ENCODE measurements at regions not wholly inside any gene's neighbourhood (a gene's known extent, or its start where the extent isn't known, plus 50 kb on each side); places are given as distances from the start of the nearest gene placed in this dataset.

GRCh38 chr4:184939978-184940377 is 78.3 kb upstream of the HELT start:
- intact Hi-C loops (cut with DNase I), result no loop called here
- ATAC-seq, result no peak

GRCh38 chr4:184940500-184940899 is 77.8 kb upstream of the HELT start:
- ATAC-seq (no peak), DNase-seq (ENCODE audit: low spot score) (no peak)
- intact Hi-C loops (cut with DNase I), result no loop called here

More at GRCh38 chr4:184939978-184940377, 78.3 kb upstream of the HELT start:
- DNase-seq (ENCODE audit: low spot score), result no peak

- ATAC-seq (no peak), DNase-seq (ENCODE audit: low spot score) (no peak)
- intact Hi-C loops (cut with DNase I), result no loop called here
These were observed 76.4 kb upstream of the HELT start for GRCh38 chr4:184941671-184942418.

GRCh38 chr4:184942444-184943425 is 75.6 kb upstream of the HELT start:
- DNase-seq (ENCODE audit: low spot score), result no peak
- intact Hi-C loops (cut with DNase I), result no loop called here
- ATAC-seq, result no peak

- no peak for ATAC-seq
- intact Hi-C loops (cut with DNase I), result no loop called here
- no peak for DNase-seq (ENCODE audit: low spot score)
These were observed 69.3 kb upstream of the HELT start for GRCh38 chr4:184949020-184949419.

GRCh38 chr4:184950117-184950830 is 68.0 kb upstream of the HELT start:
- intact Hi-C loops (cut with DNase I), result no loop called here
- ATAC-seq (no peak), DNase-seq (ENCODE audit: low spot score) (no peak)

GRCh38 chr4:184950926-184951325 is 67.4 kb upstream of the HELT start:
- ATAC-seq, result no peak
- intact Hi-C loops (cut with DNase I), result no loop called here
- no peak for DNase-seq (ENCODE audit: low spot score)

GRCh38 chr4:184951668-184952160 is 66.6 kb upstream of the HELT start:
- intact Hi-C loops (cut with DNase I), result no loop called here
- DNase-seq (ENCODE audit: low spot score) (no peak), ATAC-seq (no peak)

- no peak for ATAC-seq
- intact Hi-C loops (cut with DNase I), result no loop called here
- DNase-seq (ENCODE audit: low spot score), result no peak
These were observed 65.8 kb upstream of the HELT start for GRCh38 chr4:184952522-184952921.

GRCh38 chr4:184953421-184953945 is 64.8 kb upstream of the HELT start:
- no peak for DNase-seq (ENCODE audit: low spot score)
- intact Hi-C loops (cut with DNase I), result no loop called here
- ATAC-seq, result no peak

- no peak for DNase-seq (ENCODE audit: low spot score)
- intact Hi-C loops (cut with DNase I), result no loop called here
- ATAC-seq, result no peak
These were observed 64.3 kb upstream of the HELT start for GRCh38 chr4:184953971-184954370.

- intact Hi-C loops (cut with DNase I), result no loop called here
- DNase-seq (ENCODE audit: low spot score), result no peak
- no peak for ATAC-seq
These were observed 63.8 kb upstream of the HELT start for GRCh38 chr4:184954482-184954881.

- ATAC-seq, result no peak
- DNase-seq (ENCODE audit: low spot score), result no peak
- intact Hi-C loops (cut with DNase I), result no loop called here
These were observed 63.2 kb upstream of the HELT start for GRCh38 chr4:184955116-184955515.

GRCh38 chr4:184955636-184956035 is 62.7 kb upstream of the HELT start:
- ATAC-seq (no peak), DNase-seq (ENCODE audit: low spot score) (no peak)
- intact Hi-C loops (cut with DNase I), result no loop called here

GRCh38 chr4:184957446-184958115 is 60.7 kb upstream of the HELT start:
- ATAC-seq (no peak), DNase-seq (ENCODE audit: low spot score) (no peak)
- intact Hi-C loops (cut with DNase I), result no loop called here

- no peak for DNase-seq (ENCODE audit: low spot score)
- ATAC-seq, result no peak
- intact Hi-C loops (cut with DNase I), result no loop called here
These were observed 60.0 kb upstream of the HELT start for GRCh38 chr4:184958127-184958922.

- DNase-seq (ENCODE audit: low spot score) (no peak), ATAC-seq (no peak)
- intact Hi-C loops (cut with DNase I), result no loop called here
These were observed 59.4 kb upstream of the HELT start for GRCh38 chr4:184958923-184959210.

GRCh38 chr4:184959309-184959708 is 59.0 kb upstream of the HELT start:
- intact Hi-C loops (cut with DNase I), result no loop called here
- DNase-seq (ENCODE audit: low spot score) (no peak), ATAC-seq (no peak)
